WERI-Rb-1 (cell line): ENCODE measurements at regions not wholly inside any gene's neighbourhood (a gene's known extent, or its start where the extent isn't known, plus 50 kb on each side); places are given as distances from the start of the nearest gene placed in this dataset.

ENCODE experiments used
- DNase-seq: peaks from one replicate; pipeline ENCODE4 v3.0.0-alpha.2; 2020
- H3K27ac ChIP-seq: fragments of 250-450 bp; sonication (Bioruptor Pico); 2 replicates; pipeline ENCODE4 v1.5.1; 2020; ENCODE audit warnings: mild to moderate bottlenecking, moderate library complexity
- H3K27me3 ChIP-seq: fragments of 250-450 bp; sonication (Bioruptor Pico); 2 replicates; pipeline ENCODE4 v1.5.1; 2021; ENCODE audit warnings: mild to moderate bottlenecking, low read depth, moderate library complexity; ENCODE audit not compliant: insufficient read depth, severe bottlenecking
- H3K36me3 ChIP-seq: fragments of 250-450 bp; sonication (Bioruptor Pico); 2 replicates; pipeline ENCODE4 v1.5.1; 2020; ENCODE audit warnings: mild to moderate bottlenecking, moderate library complexity
- H3K4me3 ChIP-seq: 2 replicates; pipeline ENCODE4 v1.5.1; 2011; ENCODE audit warnings: low read depth, mild to moderate bottlenecking, control low read depth, low read length
- H3K9me3 ChIP-seq: fragments of 250-450 bp; sonication (Bioruptor Pico); 2 replicates; pipeline ENCODE4 v1.5.1; 2021; ENCODE audit warnings: mild to moderate bottlenecking, moderate library complexity; ENCODE audit not compliant: severe bottlenecking
- CTCF ChIP-seq: IDR thresholded peaks from 2 replicates; pipeline ENCODE4 v1.5.1; 2011; ENCODE audit warnings: low read depth, mild to moderate bottlenecking, control low read depth, inconsistent platforms, low read length

GRCh38 chr7:54080525-54080924 lies 461.6 kb upstream of the VSTM2A start:
- Histone ChIP-seq H3K36me3 (no peaks in the 10 kb centered on the region), H3K4me3 (no peak overlapping the region), H3K27me3 (no peaks in the 10 kb centered on the region), H3K27ac (no peak overlapping the region), H3K9me3 (no peaks in the 10 kb centered on the region)
- no peak for DNase-seq
- no peak for TF ChIP-seq CTCF

GRCh38 chr7:54080971-54081370 lies 461.2 kb upstream of the VSTM2A start:
- DNase-seq: no peak
- Histone ChIP-seq H3K27me3 (no peaks in the 10 kb centered on the region), H3K4me3 (no peak overlapping the region), H3K27ac (no peak overlapping the region), H3K36me3 (no peaks in the 10 kb centered on the region), H3K9me3 (no peaks in the 10 kb centered on the region)
- no peak for TF ChIP-seq CTCF

- Histone ChIP-seq H3K4me3 (no peak overlapping the region), H3K27ac (no peak overlapping the region), H3K9me3 (no peaks in the 10 kb centered on the region), H3K36me3 (no peaks in the 10 kb centered on the region), H3K27me3 (no peaks in the 10 kb centered on the region)
- DNase-seq: no peak
- TF ChIP-seq CTCF: no peak
Measured at GRCh38 chr7:54084340-54084739, 457.8 kb upstream of the VSTM2A start.

GRCh38 chr7:54090652-54091213 lies 451.4 kb upstream of the VSTM2A start:
- DNase-seq: no peak
- no peaks in the 10 kb centered on the region for H3K36me3 ChIP-seq
- no peaks in the 10 kb centered on the region for H3K9me3 ChIP-seq
- TF ChIP-seq CTCF: no peak
- H3K27ac ChIP-seq: no peak overlapping the region
- H3K4me3 ChIP-seq: no peak overlapping the region
- H3K27me3 ChIP-seq: no peaks in the 10 kb centered on the region

GRCh38 chr7:54091322-54091721 lies 450.9 kb upstream of the VSTM2A start:
- DNase-seq: no peak
- H3K27ac ChIP-seq: no peak overlapping the region
- H3K4me3 ChIP-seq: no peak overlapping the region
- H3K9me3 ChIP-seq: no peaks in the 10 kb centered on the region
- TF ChIP-seq CTCF: no peak
- H3K36me3 ChIP-seq: no peaks in the 10 kb centered on the region
- H3K27me3 ChIP-seq: no peaks in the 10 kb centered on the region

GRCh38 chr7:54097886-54098285 lies 444.3 kb upstream of the VSTM2A start:
- no peak overlapping the region for H3K27ac ChIP-seq
- H3K4me3 ChIP-seq: no peak overlapping the region
- no peak for DNase-seq
- no peaks in the 10 kb centered on the region for H3K9me3 ChIP-seq
- no peak for TF ChIP-seq CTCF
- H3K27me3 ChIP-seq: no peaks in the 10 kb centered on the region
- H3K36me3 ChIP-seq: no peaks in the 10 kb centered on the region
